ENCODE measurements at regions not wholly inside any gene's neighbourhood (a gene's known extent, or its start where the extent isn't known, plus 50 kb on each side); places are given as distances from the start of the nearest gene placed in this dataset.
A peak's percentile ranks its signal among the peaks of the same experiment; 100 is the strongest.
"Not testable (repeated sequence)": the region's sequence is repeated elsewhere in the genome, so short reads cannot be mapped to it uniquely, and the experiment has no call there.

DNA sequence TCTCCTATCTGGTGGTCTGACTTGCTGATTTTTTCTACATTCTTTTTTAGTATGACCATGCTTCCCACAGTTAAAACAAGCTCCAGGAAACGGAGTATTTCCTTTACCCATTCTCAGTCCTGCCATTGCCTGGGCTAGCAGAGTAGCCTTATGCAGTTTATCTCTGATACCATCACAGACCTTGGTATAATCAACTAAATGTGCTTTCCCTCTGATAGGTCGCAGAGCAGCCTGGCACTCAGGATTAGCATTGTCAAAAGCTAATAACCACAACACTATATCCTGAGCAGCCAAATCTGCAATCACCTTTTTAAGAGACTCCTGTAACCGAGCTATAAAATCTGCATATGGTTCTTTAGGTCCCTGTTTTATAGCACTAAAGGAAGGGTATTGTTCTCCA is 123.2 kb downstream of the ZNF467 start:
- H3K9me3 Mint-ChIP-seq; H3K4me1 Mint-ChIP-seq (ENCODE audit: low read depth); H3K36me3 Mint-ChIP-seq (ENCODE audit: low read depth); intact Hi-C loops (cut with micrococcal nuclease); DNase-seq; H3K4me3 Mint-ChIP-seq; H3K27ac Mint-ChIP-seq: not testable (repeated sequence)
- CTCF ChIA-PET, result interaction anchor here (0.9 to 1.5 kb wide), 2 partner anchors 12 to 21 kb away, joined by 3 to 9 read pairs; no protein-coding TSS in a partner anchor
- peaks cover 32% of the 10 kb centered on the region for H3K27me3 Mint-ChIP-seq (ENCODE audit: low read depth)

DNA sequence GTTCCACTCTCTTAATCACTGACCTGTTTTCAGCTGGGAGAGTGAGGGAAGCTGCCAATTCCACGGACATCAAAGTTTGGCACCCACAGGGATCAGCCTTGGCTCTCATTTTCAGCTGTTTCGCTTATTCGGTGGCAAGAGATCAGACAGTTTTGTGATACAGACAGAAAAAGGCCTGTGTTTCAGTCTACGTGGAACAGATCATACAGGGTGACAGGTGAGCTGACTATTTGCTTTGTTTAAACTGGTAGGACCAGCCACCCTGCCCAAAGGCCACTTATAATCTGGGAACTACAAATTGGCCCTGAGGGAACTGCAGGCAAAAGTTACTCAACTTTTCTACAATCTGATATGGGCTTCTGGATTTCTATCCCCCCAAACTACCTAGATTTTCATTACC is 128.6 kb downstream of the ZNF467 start:
- Mint-ChIP-seq H3K4me3 (no peak overlapping the region), H3K27ac (no peak overlapping the region), H3K27me3 (ENCODE audit: low read depth) (peaks cover 5% of the 10 kb centered on the region), H3K36me3 (ENCODE audit: low read depth) (no peaks in the 10 kb centered on the region), H3K4me1 (ENCODE audit: low read depth) (no peaks in the 10 kb centered on the region), H3K9me3 (no peaks in the 10 kb centered on the region)
- DNase-seq, result no peak
- intact Hi-C loops (cut with micrococcal nuclease), result no loop called here
- CTCF ChIA-PET, result no interaction called here

DNA sequence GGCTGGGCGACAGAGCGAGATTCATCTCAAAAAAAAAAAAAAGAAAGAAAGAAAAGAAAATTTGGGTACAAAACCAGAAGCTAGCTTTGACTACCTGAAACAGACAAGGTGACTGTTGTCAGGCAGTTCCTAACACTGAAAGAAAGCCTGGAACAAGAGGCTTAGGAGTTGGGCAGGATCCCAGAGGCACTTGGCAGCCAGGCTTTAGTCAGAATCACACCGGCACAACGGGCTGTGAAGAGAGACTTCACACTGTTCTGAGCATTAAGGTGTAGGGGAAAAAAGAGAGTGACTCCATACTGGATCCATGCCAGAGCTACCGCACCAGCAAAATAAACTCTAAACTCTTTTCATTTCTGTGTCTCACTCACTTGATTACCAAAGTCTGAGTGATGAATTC is 130.8 kb downstream of the ZNF467 start:
- H3K9me3 Mint-ChIP-seq, result no peaks in the 10 kb centered on the region
- H3K4me3 Mint-ChIP-seq, result no peak overlapping the region
- H3K36me3 Mint-ChIP-seq (ENCODE audit: low read depth), result no peaks in the 10 kb centered on the region
- no peaks in the 10 kb centered on the region for H3K4me1 Mint-ChIP-seq (ENCODE audit: low read depth)
- no peak for DNase-seq
- no peak overlapping the region for H3K27ac Mint-ChIP-seq
- intact Hi-C loops (cut with micrococcal nuclease), result no loop called here
- CTCF ChIA-PET, result no interaction called here
- peaks cover 3% of the 10 kb centered on the region for H3K27me3 Mint-ChIP-seq (ENCODE audit: low read depth)

DNA sequence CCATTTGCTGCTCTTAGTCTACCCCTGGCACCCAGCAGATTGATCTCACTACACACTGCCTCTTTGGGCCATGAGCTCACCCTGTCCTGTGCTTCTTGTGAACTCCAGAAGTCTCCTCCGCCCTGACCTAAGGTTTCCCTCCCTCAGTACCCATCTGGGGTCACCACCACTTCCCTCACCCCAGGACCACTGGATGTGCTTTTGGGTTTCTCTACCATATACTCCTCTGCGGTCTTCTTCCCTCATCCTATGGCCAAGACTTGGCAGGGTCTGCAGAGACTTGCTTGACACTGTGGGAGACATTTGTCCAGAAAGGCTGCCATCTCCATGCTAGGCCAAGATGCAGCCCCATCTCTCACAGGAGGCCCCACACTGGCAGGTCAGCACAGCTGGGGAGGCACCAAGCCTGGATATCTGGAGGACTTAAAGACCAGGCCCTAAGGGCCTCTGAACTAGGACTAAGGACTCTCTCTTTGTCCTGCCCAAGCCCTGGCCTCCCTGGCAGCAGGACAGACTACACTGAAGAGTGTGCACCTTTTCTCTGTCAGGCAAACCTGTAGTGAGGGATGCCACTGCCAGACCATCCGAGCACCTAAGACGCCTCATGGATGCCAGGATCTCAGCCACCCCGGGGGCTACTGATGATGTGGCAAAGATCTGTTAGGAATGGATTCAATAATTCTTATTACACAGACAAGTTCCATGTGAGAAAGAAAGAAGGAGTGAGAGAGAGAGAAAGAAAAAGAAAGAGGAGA is 134.6 kb downstream of the ZNF467 start:
- Mint-ChIP-seq H3K36me3 (ENCODE audit: low read depth) (no peaks in the 10 kb centered on the region), H3K4me1 (ENCODE audit: low read depth) (no peaks in the 10 kb centered on the region), H3K27me3 (ENCODE audit: low read depth) (peaks cover 3% of the 10 kb centered on the region), H3K9me3 (no peaks in the 10 kb centered on the region), H3K27ac (peak overlapping the region; percentile 5), H3K4me3 (no peak overlapping the region)
- CTCF ChIA-PET, result interaction anchor here (1.5 to 1.8 kb wide), 2 partner anchors 13 to 24 kb away, joined by 5 to 6 read pairs; no protein-coding TSS in a partner anchor
- intact Hi-C loops (cut with micrococcal nuclease), result no loop called here
- no peak for DNase-seq

DNA sequence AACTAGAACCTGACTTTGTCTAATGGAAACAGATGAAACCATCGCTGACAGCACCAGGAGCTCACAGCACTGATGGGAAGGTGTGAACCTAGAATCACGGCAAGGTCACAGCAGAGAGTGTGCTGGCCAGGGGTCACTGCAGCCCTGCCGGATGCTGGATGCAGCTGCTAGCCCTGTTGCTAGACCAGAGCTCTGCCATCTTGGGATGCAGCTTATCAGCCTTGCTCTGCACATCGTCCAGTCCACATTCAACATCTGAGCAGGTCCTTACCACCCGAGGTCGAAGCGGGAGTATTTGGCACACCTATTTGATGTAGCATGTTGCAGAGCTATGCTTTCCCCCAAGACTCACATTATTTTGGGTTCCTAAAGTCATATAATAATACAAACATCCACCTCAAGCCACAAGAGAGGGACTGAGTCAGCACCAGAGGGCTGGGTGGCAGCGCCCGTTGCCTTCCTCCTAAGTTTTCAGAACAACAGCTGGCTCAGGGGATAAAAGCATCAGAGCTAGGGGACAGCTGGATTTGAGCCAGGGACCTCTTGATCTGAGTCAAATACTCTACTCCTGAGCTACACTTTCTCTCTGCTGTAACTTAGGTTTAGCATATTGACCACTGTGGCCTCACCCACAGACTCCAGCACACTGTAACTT is 135.3 kb downstream of the ZNF467 start:
- Mint-ChIP-seq H3K27me3 (ENCODE audit: low read depth) (peaks cover 3% of the 10 kb centered on the region), H3K4me1 (ENCODE audit: low read depth) (no peaks in the 10 kb centered on the region), H3K9me3 (no peaks in the 10 kb centered on the region), H3K27ac (no peak overlapping the region), H3K4me3 (no peak overlapping the region), H3K36me3 (ENCODE audit: low read depth) (no peaks in the 10 kb centered on the region)
- intact Hi-C loops (cut with micrococcal nuclease), result no loop called here
- CTCF ChIA-PET, result interaction anchor here (1.5 to 1.8 kb wide), 2 partner anchors 12 to 24 kb away, joined by 5 to 6 read pairs; no protein-coding TSS in a partner anchor
- no peak for DNase-seq

DNA sequence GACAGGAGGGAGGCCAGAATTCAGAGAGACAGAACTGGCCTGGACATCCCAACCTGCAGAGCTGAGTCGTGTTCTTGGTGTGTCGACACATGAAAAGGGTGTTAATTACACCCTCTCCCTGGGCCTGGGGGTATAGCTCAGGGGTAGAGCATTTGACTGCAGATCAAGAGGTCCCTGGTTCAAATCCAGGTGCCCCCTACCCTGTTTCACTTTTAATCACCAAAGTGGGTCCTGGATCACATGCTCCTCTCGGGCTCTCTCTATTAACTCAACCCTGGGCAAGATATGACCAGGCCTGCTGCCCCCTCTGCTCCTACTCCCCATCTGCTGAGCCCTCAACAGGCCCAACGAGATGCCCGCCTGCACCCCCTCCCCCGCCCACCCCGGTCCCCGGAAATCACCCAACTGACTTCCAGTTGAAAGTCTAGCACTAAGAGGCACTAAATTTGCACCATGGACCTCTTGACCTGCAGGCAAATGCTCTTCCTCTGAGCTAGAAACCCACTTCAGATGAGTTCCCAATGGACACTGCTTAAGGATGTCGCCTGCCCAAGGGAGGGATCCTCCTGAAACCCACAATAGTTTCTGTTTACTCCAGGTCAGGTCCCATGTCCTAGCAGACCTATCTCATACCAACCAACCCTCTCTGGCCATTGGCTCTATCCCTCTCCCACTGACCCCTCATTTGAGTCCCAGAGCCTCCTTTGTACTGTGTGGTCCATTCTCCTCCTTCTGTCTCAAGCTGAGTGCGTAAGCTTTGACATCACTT is 137.6 kb downstream of the ZNF467 start:
- DNase-seq, result no peak
- Mint-ChIP-seq H3K9me3 (no peaks in the 10 kb centered on the region), H3K27ac (no peak overlapping the region), H3K36me3 (ENCODE audit: low read depth) (no peaks in the 10 kb centered on the region), H3K4me3 (no peak overlapping the region), H3K27me3 (ENCODE audit: low read depth) (peaks cover 3% of the 10 kb centered on the region), H3K4me1 (ENCODE audit: low read depth) (no peaks in the 10 kb centered on the region)
- intact Hi-C loops (cut with micrococcal nuclease), result no loop called here
- CTCF ChIA-PET, result no interaction called here

DNA sequence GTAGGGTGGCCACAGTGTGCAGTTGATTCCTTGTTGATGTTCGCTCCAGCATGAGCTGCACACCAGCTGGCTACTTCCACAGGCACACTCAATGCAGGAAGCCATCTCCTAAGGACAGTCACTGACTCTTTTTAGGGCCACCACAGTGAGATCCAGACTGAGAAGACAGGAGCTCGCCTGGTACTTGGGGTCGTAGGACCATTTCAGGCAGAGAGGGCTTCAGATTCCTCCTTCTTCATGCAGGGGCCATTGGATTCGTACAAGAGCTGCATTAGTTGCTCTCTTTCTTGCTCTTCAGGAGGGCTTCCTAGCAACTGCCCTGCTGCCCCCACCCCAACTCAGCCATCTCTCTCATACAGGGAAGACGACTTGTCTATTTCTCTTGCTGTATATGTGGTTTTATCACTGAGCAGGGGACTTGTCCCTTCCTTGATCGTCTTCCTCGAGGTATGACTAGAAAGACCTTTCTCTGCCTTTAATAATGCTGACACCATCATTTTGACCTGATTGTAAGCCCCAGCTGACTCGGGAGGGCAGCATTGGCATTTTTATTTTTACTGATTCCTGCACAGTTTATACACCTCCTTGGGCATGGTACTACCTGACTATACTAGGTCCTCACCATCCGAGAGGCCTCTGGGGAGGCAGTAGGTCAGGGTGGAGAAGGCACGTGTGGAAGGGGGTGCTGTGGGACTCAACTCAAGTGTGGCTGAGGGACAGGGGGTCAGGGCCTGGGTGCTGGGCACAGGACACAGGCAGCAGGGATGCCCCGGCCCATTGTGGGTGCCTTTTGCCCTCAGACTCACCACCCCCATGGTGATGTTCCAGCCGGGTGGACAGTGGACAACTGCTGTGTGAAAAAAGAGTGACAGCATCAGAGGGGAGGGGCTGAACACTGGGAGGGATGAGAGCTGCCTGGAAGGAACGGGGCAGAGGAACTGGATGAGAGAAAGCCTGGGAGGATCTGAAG is 136.7 kb upstream of the ZNF746 start:
- Mint-ChIP-seq H3K4me1 (ENCODE audit: low read depth) (no peaks in the 10 kb centered on the region), H3K27ac (no peak overlapping the region), H3K4me3 (no peak overlapping the region), H3K27me3 (ENCODE audit: low read depth) (peaks cover 3% of the 10 kb centered on the region), H3K36me3 (ENCODE audit: low read depth) (no peaks in the 10 kb centered on the region), H3K9me3 (no peaks in the 10 kb centered on the region)
- intact Hi-C loops (cut with micrococcal nuclease), result no loop called here
- CTCF ChIA-PET, result interaction anchor here (0.7 to 1.5 kb wide), 2 partner anchors 8 to 524 kb away, joined by 3 to 4 read pairs; no protein-coding TSS in a partner anchor
- DNase-seq, result no peak

DNA sequence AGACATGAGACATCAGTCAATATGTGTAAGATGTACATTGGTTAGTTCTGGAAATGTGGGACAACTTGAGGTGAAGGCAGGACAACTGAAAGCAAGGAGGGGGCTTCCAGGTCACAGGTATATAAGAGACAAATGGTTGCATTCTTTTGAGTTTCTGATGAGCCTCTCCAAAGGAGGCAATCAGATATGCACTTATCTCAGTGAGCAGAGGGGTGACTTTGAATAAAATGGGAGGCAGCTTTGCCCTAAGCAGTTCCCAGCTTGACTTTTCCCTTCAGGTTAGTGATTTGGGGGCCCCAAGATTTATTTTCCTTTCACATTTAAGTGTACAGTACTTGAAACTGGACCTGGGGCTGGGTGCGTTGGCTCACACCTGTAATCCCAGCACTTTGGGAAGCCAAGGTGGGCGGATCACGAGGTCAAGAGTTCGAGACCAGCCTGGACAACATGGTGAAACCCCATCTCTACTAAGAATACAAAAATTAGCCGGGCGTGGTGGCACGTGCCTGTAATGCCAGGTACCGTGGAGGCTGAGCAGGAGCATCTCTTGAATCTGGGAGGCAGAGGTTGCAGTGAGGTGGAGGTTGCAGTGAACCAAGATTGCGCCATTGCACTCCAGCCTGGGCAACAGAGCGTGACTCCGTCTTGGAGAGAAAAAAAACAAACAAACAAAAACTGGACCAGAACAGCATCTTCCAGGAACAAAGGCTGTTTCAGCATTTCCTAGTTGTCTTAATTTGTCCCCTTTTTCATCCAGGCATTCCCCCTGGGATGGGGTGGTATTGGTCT is 130.9 kb upstream of the ZNF746 start:
- H3K4me3 Mint-ChIP-seq; CTCF ChIA-PET; H3K4me1 Mint-ChIP-seq (ENCODE audit: low read depth); H3K27me3 Mint-ChIP-seq (ENCODE audit: low read depth); H3K36me3 Mint-ChIP-seq (ENCODE audit: low read depth); H3K27ac Mint-ChIP-seq; H3K9me3 Mint-ChIP-seq; intact Hi-C loops (cut with micrococcal nuclease); DNase-seq: not testable (repeated sequence)

DNA sequence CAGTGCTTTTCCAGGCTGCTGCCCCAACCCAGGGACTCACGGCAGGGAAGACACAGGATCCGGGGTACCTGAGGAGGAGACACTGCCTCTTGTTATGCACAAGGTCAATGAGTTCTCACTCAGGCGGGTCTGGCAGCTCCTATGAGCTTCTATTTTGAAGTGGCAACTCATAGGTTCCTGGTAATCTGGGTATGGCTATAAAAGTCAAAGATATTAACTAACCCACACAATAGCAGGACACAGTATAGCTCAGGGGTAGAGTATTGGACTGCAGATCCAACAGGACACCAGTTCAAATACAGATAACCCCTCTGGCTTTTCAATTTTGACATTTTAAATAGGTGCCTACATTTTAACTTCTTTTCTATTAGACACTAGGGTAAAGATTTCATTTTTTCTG is 130.3 kb upstream of the ZNF746 start:
- CTCF ChIA-PET, result interaction anchor here (1.1 kb wide), 1 partner anchor 205 kb away, joined by 3 read pairs; no protein-coding TSS in a partner anchor
- Mint-ChIP-seq H3K27ac (no peak overlapping the region), H3K36me3 (ENCODE audit: low read depth) (no peaks in the 10 kb centered on the region), H3K9me3 (no peaks in the 10 kb centered on the region), H3K4me3 (no peak overlapping the region), H3K27me3 (ENCODE audit: low read depth) (no peaks in the 10 kb centered on the region), H3K4me1 (ENCODE audit: low read depth) (peaks cover 10% of the 10 kb centered on the region)
- intact Hi-C loops (cut with micrococcal nuclease), result no loop called here
- no peak for DNase-seq

DNA sequence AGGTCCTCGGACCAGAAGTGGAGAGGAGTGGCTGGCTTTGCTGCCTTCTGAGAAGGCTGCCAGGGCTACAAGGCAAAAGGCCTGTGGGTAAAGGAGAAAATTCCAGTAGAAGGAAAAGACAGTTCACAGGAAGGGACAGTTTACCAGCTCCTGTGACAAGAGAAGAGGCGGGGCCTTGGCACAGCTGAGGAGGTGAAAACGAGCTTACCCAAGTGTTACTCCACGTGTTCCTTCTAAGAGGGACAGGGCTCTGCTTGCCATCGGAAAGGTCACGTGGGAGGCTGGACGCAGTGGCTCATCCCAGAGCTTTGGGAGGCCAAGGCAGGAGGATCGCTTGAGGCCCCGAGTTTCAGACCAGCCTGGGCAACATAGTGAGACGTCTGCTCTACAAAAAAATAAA is 129.4 kb upstream of the ZNF746 start:
- no peaks in the 10 kb centered on the region for H3K27me3 Mint-ChIP-seq (ENCODE audit: low read depth)
- no peak overlapping the region for H3K27ac Mint-ChIP-seq
- DNase-seq, result no peak
- intact Hi-C loops (cut with micrococcal nuclease), result no loop called here
- no peak overlapping the region for H3K4me3 Mint-ChIP-seq
- H3K4me1 Mint-ChIP-seq (ENCODE audit: low read depth), result peaks cover 20% of the 10 kb centered on the region
- H3K9me3 Mint-ChIP-seq, result no peaks in the 10 kb centered on the region
- CTCF ChIA-PET, result interaction anchor here (0.6 to 3.1 kb wide), 5 partner anchors 92 to 1114 kb away, joined by 3 to 13 read pairs (median 3); no protein-coding TSS in a partner anchor
- peaks cover 2% of the 10 kb centered on the region for H3K36me3 Mint-ChIP-seq (ENCODE audit: low read depth)

DNA sequence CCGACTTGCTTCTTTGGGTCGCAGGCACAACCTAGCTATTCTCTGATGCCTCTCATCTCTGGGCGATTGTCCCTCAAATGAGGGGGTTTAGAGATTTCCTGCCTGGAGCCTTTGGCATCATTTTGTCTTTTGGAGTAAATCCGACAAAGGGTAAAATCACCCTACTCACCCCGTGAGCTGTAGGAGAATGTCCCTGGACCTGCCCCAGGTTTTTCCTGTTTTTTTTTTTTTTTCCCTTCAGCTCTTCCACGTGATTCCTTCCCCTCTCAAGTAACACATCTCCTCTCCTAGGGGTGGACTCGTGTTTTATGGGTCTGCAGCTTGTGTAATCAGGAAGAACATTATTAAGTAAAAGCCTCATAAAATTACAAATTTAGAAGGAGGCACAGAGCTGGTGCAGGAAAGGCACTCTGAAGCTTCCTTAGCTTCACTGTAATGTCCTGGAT is 128.4 kb upstream of the ZNF746 start:
- Mint-ChIP-seq H3K27ac (no peak overlapping the region), H3K9me3 (no peaks in the 10 kb centered on the region), H3K27me3 (ENCODE audit: low read depth) (no peaks in the 10 kb centered on the region), H3K36me3 (ENCODE audit: low read depth) (peaks cover 7% of the 10 kb centered on the region), H3K4me1 (ENCODE audit: low read depth) (peaks cover 30% of the 10 kb centered on the region), H3K4me3 (no peak overlapping the region)
- no peak for DNase-seq
- CTCF ChIA-PET, result interaction anchor here (0.6 to 3.1 kb wide), 20 partner anchors 8 to 416 kb away, joined by 3 to 13 read pairs (median 4); no protein-coding TSS in a partner anchor
- intact Hi-C loops (cut with micrococcal nuclease), result loop anchor here (1.0 to 2.0 kb wide), 6 partner anchors 89 to 431 kb away; partner anchors contain the start of genes ZNF282 and ZNF783

Measured in activated naive CD4-positive, alpha-beta T cell treated with anti-CD3 and anti-CD28 coated beads for 36 hours (primary cell).